Hepatocyte (in vitro differentiated cells): ENCODE measurements at regions not wholly inside any gene's neighbourhood (a gene's known extent, or its start where the extent isn't known, plus 50 kb on each side); places are given as distances from the start of the nearest gene placed in this dataset.

Experiments used
- CTCF ChIP-seq: fragments of 200-600 bp; sonication (generic); IDR thresholded peaks from 2 replicates; pipeline ENCODE4 v1.5.1; 2016; ENCODE audit warnings: antibody characterized with exemption, mild to moderate bottlenecking; ENCODE audit not compliant: poor library complexity
- EZH2phosphoT487 ChIP-seq: fragments of 200-600 bp; sonication (generic); IDR thresholded peaks from one replicate; pipeline ENCODE4 v1.6.1; 2018; ENCODE audit warnings: antibody characterized with exemption, mild to moderate bottlenecking, low read depth, moderate library complexity; ENCODE audit not compliant: unreplicated experiment, severe bottlenecking

DNA sequence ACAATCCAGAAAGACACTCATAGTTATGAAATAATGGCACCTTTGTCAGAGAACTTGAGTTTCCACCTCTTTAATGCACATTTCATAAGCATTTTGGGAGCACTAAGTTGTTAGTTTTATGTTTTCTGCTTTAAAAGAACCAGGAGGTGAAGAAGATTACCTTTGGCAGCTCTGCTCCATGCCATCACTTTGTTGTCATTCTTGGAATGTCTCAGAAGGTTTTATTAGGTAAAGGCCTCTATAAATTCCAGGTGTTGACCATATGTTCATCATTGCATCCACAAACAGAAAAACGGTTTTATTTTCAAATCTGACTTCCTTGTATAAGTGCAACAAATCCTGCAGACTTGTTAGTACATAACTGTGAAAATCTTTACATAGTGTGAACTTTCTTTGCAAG is 424.8 kb downstream of the MDFIC start:
- TF ChIP-seq CTCF (no peak), EZH2phosphoT487 (no peak)
